Common myeloid progenitor, CD34-positive (primary cell): ENCODE measurements at regions not wholly inside any gene's neighbourhood (a gene's known extent, or its start where the extent isn't known, plus 50 kb on each side); places are given as distances from the start of the nearest gene placed in this dataset.

Experiments
- CTCF ChIA-PET: fragments of 350-600 bp; sonication (Branson Sonifier 250); formaldehyde crosslinking; loops from one replicate; lab custom pipeline; 2021; ENCODE audit warnings: antibody characterized with exemption; lab: Charles Lee
- POLR2A ChIA-PET: fragments of 350-600 bp; sonication (Branson Sonifier 250); formaldehyde crosslinking; loops from one replicate; lab custom pipeline; 2021; ENCODE audit warnings: antibody characterized with exemption; lab: Charles Lee
- DNase-seq, 3 donors: peaks; one replicate each; pipeline versions ENCODE4 v3.0.0 to v3.0.0-alpha.2; 2013
- H3K27ac ChIP-seq, 2 experiments: 1 replicate in 1 of 2; 2 replicates in 1 of 2; pipeline ENCODE4 v1.7.0; 2013; ENCODE audit warnings: inconsistent platforms in 2 of 2, low read length in 2 of 2, mild to moderate bottlenecking in 2 of 2, low read depth in 1 of 2, moderate library complexity in 1 of 2; ENCODE audit not compliant: severe bottlenecking in 2 of 2, insufficient read depth in 1 of 2, poor library complexity in 1 of 2
- H3K27me3 ChIP-seq, 5 experiments: replicated peaks in 2 of 5; 1 replicate in 3 of 5; 2 replicates in 2 of 5; pipeline versions ENCODE4 v1.6.1 to v1.7.0; 2013; ENCODE audit warnings: low read length in 4 of 5, mild to moderate bottlenecking in 2 of 5, moderate library complexity in 2 of 5, inconsistent platforms in 1 of 5; ENCODE audit not compliant: insufficient read depth in 5 of 5, control insufficient read depth in 4 of 5
- H3K36me3 ChIP-seq, 4 experiments: 1 replicate in 2 of 4; 2 replicates in 2 of 4; pipeline versions ENCODE4 v1.6.1 to v1.7.0; 2013; ENCODE audit warnings: low read length in 3 of 4, control low read depth in 1 of 4, mild to moderate bottlenecking in 1 of 4; ENCODE audit not compliant: control insufficient read depth in 4 of 4, insufficient read depth in 4 of 4
- H3K4me1 ChIP-seq, 4 experiments: 1 replicate in 3 of 4; 2 replicates in 1 of 4; pipeline versions ENCODE4 v1.6.1 to v1.7.1; 2013; ENCODE audit warnings: low read length in 3 of 4, mild to moderate bottlenecking in 3 of 4, control low read depth in 1 of 4, inconsistent platforms in 1 of 4, moderate library complexity in 1 of 4; ENCODE audit not compliant: control insufficient read depth in 4 of 4, insufficient read depth in 4 of 4; ENCODE audit errors: control extremely low read depth in 1 of 4
- H3K4me3 ChIP-seq, 7 experiments: 1 replicate in 4 of 7; 2 replicates in 3 of 7; pipeline versions ENCODE4 v1.5.1 to v1.7.0; 2013; ENCODE audit warnings: mild to moderate bottlenecking in 7 of 7, low read length in 6 of 7, moderate library complexity in 6 of 7, inconsistent platforms in 2 of 7, low read depth in 2 of 7, control low read depth in 1 of 7; ENCODE audit not compliant: insufficient read depth in 4 of 7, control insufficient read depth in 1 of 7; ENCODE audit errors: extremely low read depth in 1 of 7
- H3K9me3 ChIP-seq, 5 experiments: 1 replicate in 4 of 5; 2 replicates in 1 of 5; pipeline versions ENCODE4 v1.6.1 to v1.7.1; 2013; ENCODE audit warnings: low read length in 4 of 5, mild to moderate bottlenecking in 2 of 5, inconsistent platforms in 1 of 5, low read depth in 1 of 5, moderate library complexity in 1 of 5; ENCODE audit not compliant: control insufficient read depth in 4 of 5, insufficient read depth in 2 of 5; ENCODE audit errors: control extremely low read depth in 1 of 5
- WGBS: methylation state at CpG from one replicate; pipeline ENCODE4 v1.1.5; 2013; ENCODE audit not compliant: insufficient coverage; 5-methylcytosine and 5-hydroxymethylcytosine counted together

DNA sequence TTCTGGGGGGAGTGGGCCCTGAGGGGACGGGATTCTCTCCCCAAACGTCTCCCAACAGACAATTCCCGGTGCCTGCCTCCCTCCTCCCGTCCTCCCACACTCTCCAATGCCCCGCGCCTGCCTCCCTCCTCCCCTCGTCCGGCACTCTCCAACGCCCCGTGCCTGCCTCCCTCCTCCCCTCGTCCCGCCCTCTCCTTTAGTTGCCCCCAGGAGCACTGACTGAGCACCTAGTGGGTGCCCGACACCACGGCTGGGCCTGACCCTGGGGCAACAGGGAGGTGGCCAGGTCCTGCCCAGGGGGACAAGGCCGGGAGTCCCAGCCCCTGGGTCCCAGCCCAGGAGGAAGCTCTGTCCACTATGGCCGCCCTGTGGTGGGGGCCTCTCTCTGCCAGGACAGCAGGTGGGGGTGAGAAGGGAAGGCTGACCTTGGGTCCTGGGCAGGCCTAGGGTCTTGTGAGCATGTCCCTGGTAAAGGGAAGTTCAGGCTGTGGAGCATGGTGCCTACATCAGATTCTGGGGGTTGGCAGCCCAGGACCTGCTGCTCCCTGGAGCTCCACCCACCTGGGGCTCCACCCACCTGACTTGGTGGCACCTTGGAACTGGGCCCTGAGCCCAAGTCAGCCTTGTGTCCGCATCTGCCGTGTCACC lies 942.3 kb downstream of the BRD1 start:
- Histone ChIP-seq H3K27me3 (peaks cover 0 to 3% (median 0%) of the 10 kb centered on the region in 5 experiments), H3K4me1 (no peaks in the 10 kb centered on the region), H3K36me3 (no peaks in the 10 kb centered on the region), H3K9me3 (no peaks in the 10 kb centered on the region), H3K27ac (no peak overlapping the region), H3K4me3 (no peak overlapping the region)
- DNase-seq = no peak
- WGBS = 86% methylated on average over 12 of the region's 18 CpGs
- ChIA-PET POLR2A (no interaction called here), CTCF (no interaction called here)

DNA sequence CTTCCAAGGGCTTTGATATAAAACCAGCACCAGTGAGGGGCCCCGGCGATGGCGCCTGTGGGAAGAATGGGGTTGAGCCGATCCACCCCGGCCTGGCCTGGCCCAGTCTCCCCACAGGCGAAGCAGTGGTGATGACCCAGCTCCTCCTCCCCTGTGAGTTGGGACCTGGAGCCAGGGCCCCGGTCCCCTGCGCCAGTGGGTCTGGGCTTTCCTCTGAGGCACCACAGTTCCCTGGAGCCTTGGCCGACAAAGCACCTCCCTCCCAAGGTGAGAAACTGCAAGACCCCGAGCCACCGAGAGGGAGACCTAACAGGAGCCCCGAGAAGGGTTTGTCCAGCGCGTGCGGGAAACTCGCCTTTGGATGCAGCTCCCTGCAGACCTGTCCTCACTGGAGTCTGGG lies 942.9 kb downstream of the BRD1 start:
- Histone ChIP-seq H3K4me3 (no peak overlapping the region), H3K27ac (no peak overlapping the region), H3K27me3 (peaks cover 0 to 3% (median 0%) of the 10 kb centered on the region in 5 experiments), H3K4me1 (no peaks in the 10 kb centered on the region), H3K36me3 (no peaks in the 10 kb centered on the region), H3K9me3 (no peaks in the 10 kb centered on the region)
- 90% methylated on average over 12 of the region's 16 CpGs for WGBS
- CTCF ChIA-PET = no interaction called here
- no peak for DNase-seq
- POLR2A ChIA-PET = no interaction called here

DNA sequence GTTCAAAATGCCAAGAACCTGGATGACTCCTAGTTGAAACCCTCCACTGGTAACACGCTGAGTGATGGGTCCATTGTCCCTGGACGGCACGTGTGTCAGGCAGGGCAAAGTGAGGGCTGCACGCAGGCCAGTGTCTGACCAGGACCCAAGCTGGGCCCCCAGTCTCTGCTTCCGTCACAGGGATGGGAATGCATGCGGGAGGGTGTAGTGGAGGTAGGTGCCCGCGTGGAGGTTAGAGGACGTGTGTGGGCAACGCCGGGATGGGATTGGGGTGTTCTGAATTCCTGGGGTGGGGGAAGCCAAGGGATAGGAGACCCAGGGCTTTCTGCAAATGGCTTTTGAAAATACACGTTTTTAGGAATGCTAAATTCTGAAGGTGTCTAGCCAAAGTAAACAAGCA lies 943.3 kb downstream of the BRD1 start:
- ChIA-PET POLR2A (no interaction called here), CTCF (no interaction called here)
- no peak overlapping the region for H3K4me3 ChIP-seq
- no peaks in the 10 kb centered on the region for H3K36me3 ChIP-seq
- no peak for DNase-seq
- H3K27ac ChIP-seq = no peak overlapping the region
- 87% methylated on average over 11 of the region's 12 CpGs for WGBS
- H3K27me3 ChIP-seq = peaks cover 0 to 3% (median 0%) of the 10 kb centered on the region in 5 experiments
- no peaks in the 10 kb centered on the region for H3K4me1 ChIP-seq
- no peaks in the 10 kb centered on the region for H3K9me3 ChIP-seq

- 89% methylated on average over 12 of the region's 20 CpGs for WGBS
- POLR2A ChIA-PET = no interaction called here
- Histone ChIP-seq H3K36me3 (no peaks in the 10 kb centered on the region), H3K27ac (no peak overlapping the region), H3K4me1 (no peaks in the 10 kb centered on the region), H3K27me3 (peaks cover 0 to 3% (median 0%) of the 10 kb centered on the region in 5 experiments), H3K4me3 (no peak overlapping the region), H3K9me3 (no peaks in the 10 kb centered on the region)
- CTCF ChIA-PET = no interaction called here
- DNase-seq = no peak
These were observed 944.3 kb downstream of the BRD1 start for GRCh38 chr22:48883211-48883960.

- H3K27ac ChIP-seq = no peak overlapping the region
- H3K4me1 ChIP-seq = no peaks in the 10 kb centered on the region
- CTCF ChIA-PET = no interaction called here
- POLR2A ChIA-PET = no interaction called here
- 86% methylated on average over 12 of the region's 17 CpGs for WGBS
- DNase-seq = no peak
- no peaks in the 10 kb centered on the region for H3K9me3 ChIP-seq
- no peaks in the 10 kb centered on the region for H3K36me3 ChIP-seq
- H3K27me3 ChIP-seq = peaks cover 0 to 3% (median 0%) of the 10 kb centered on the region in 5 experiments
- no peak overlapping the region for H3K4me3 ChIP-seq
These were observed 945.0 kb downstream of the BRD1 start for GRCh38 chr22:48882636-48883200.

- POLR2A ChIA-PET = no interaction called here
- Histone ChIP-seq H3K4me1 (no peaks in the 10 kb centered on the region), H3K36me3 (no peaks in the 10 kb centered on the region), H3K27me3 (peaks cover 0 to 6% (median 0%) of the 10 kb centered on the region in 5 experiments), H3K4me3 (no peak overlapping the region), H3K9me3 (no peaks in the 10 kb centered on the region), H3K27ac (no peak overlapping the region)
- 98% methylated on average over 15 of the region's 22 CpGs for WGBS
- no peak for DNase-seq
- CTCF ChIA-PET = no interaction called here
These were observed 946.2 kb downstream of the BRD1 start for GRCh38 chr22:48881326-48881980.

- Histone ChIP-seq H3K27ac (no peak overlapping the region), H3K27me3 (peaks cover 0 to 8% (median 0%) of the 10 kb centered on the region in 5 experiments), H3K9me3 (no peaks in the 10 kb centered on the region), H3K36me3 (no peaks in the 10 kb centered on the region), H3K4me3 (no peak overlapping the region), H3K4me1 (no peaks in the 10 kb centered on the region)
- DNase-seq = no peak
- WGBS = 86% methylated on average over 11 of the region's 11 CpGs
- ChIA-PET CTCF (no interaction called here), POLR2A (no interaction called here)
These were observed 946.9 kb downstream of the BRD1 start for GRCh38 chr22:48880749-48881148.
